HepG2 (cell line): ENCODE measurements at regions not wholly inside any gene's neighbourhood (a gene's known extent, or its start where the extent isn't known, plus 50 kb on each side); places are given as distances from the start of the nearest gene placed in this dataset.

Experiments used
- AKAP8 ChIP-seq: sonication (generic); formaldehyde crosslinking; IDR thresholded peaks from 2 replicates; pipeline ENCODE4 v1.5.1; 2020; ENCODE audit warnings: mild to moderate bottlenecking, missing genetic modification reagents
- BRF2 ChIP-seq: sonication (generic); formaldehyde crosslinking; IDR thresholded peaks from 2 replicates; pipeline ENCODE4 v1.8.1; 2022; ENCODE audit warnings: mild to moderate bottlenecking, missing genetic modification reagents
- CBX1 ChIP-seq: IDR thresholded peaks from one replicate; pipeline ENCODE4 v1.6.1; 2016; ENCODE audit warnings: antibody characterized with exemption, low read depth
- FOXJ3 ChIP-seq: sonication (generic); formaldehyde crosslinking; IDR thresholded peaks from 2 replicates; pipeline ENCODE4 v1.4.0; 2020; ENCODE audit warnings: missing genetic modification reagents, mild to moderate bottlenecking, borderline replicate concordance
- FOXK2 ChIP-seq: fragments of 450-650 bp; IDR thresholded peaks from 2 replicates; pipeline ENCODE4 v1.6.1; 2016
- GPN1 ChIP-seq: sonication (generic); formaldehyde crosslinking; IDR thresholded peaks from 2 replicates; pipeline ENCODE4 v1.5.1; 2020; ENCODE audit warnings: missing genetic modification reagents, borderline replicate concordance
- GTF2F1 ChIP-seq: fragments of 150-350 bp; IDR thresholded peaks from 2 replicates; pipeline ENCODE4 v1.6.1; 2014; ENCODE audit warnings: low read length
- HDAC1 ChIP-seq: sonication (generic); formaldehyde crosslinking; IDR thresholded peaks from 2 replicates; pipeline ENCODE4 v1.5.1; 2020; ENCODE audit warnings: mild to moderate bottlenecking, missing genetic modification reagents
- NR2C2 ChIP-seq: sonication (generic); formaldehyde crosslinking; IDR thresholded peaks from 2 replicates; pipeline ENCODE4 v1.4.0; 2020; ENCODE audit warnings: missing genetic modification reagents, mild to moderate bottlenecking, moderate library complexity, borderline replicate concordance
- PHF20 ChIP-seq: sonication (generic); formaldehyde crosslinking; IDR thresholded peaks from 2 replicates; pipeline ENCODE4 v1.5.0; 2020; ENCODE audit warnings: mild to moderate bottlenecking, missing genetic modification reagents
- PLSCR1 ChIP-seq: sonication (generic); formaldehyde crosslinking; IDR thresholded peaks from 2 replicates; pipeline ENCODE4 v1.5.0; 2020; ENCODE audit warnings: missing genetic modification reagents, mild to moderate bottlenecking, borderline replicate concordance
- THYN1 ChIP-seq: sonication (generic); formaldehyde crosslinking; IDR thresholded peaks from 2 replicates; pipeline ENCODE4 v1.8.1; 2023; ENCODE audit warnings: low read depth, mild to moderate bottlenecking, moderate library complexity, missing genetic modification reagents, borderline replicate concordance
- WIZ ChIP-seq: sonication (generic); formaldehyde crosslinking; IDR thresholded peaks from 2 replicates; pipeline ENCODE4 v1.5.1; 2020; ENCODE audit warnings: mild to moderate bottlenecking, missing genetic modification reagents
- ZBTB21 ChIP-seq: sonication (generic); formaldehyde crosslinking; IDR thresholded peaks from 2 replicates; pipeline ENCODE4 v1.4.0; 2020; ENCODE audit warnings: missing genetic modification reagents
- ZFAT ChIP-seq: sonication (generic); formaldehyde crosslinking; conservative IDR thresholded peaks from 2 replicates; pipeline ENCODE4 v1.8.1; 2023; ENCODE audit warnings: missing genetic modification reagents, inconsistent platforms
- ZNF160 ChIP-seq: sonication (generic); formaldehyde crosslinking; IDR thresholded peaks from 2 replicates; pipeline ENCODE4 v1.8.0; 2022; ENCODE audit warnings: mild to moderate bottlenecking, inconsistent platforms, missing genetic modification reagents
- ZNF460 ChIP-seq: sonication (generic); formaldehyde crosslinking; IDR thresholded peaks from 2 replicates; pipeline ENCODE4 v1.5.1; 2020; ENCODE audit warnings: missing genetic modification reagents, mild to moderate bottlenecking, borderline replicate concordance
- ZNF550 ChIP-seq: sonication (generic); formaldehyde crosslinking; IDR thresholded peaks from 2 replicates; pipeline ENCODE4 v1.4.0; 2020; ENCODE audit warnings: mild to moderate bottlenecking, missing genetic modification reagents, borderline replicate concordance
- ZNF672 ChIP-seq: sonication (generic); formaldehyde crosslinking; IDR thresholded peaks from 2 replicates; pipeline ENCODE4 v1.8.1; 2022; ENCODE audit warnings: missing genetic modification reagents
- ZNF746 ChIP-seq: sonication (generic); formaldehyde crosslinking; IDR thresholded peaks from 2 replicates; pipeline ENCODE4 v1.8.0; 2022; ENCODE audit warnings: mild to moderate bottlenecking, missing genetic modification reagents
- ZNF790 ChIP-seq: sonication (generic); formaldehyde crosslinking; IDR thresholded peaks from 2 replicates; pipeline ENCODE4 v1.8.0; 2022; ENCODE audit warnings: missing genetic modification reagents, mild to moderate bottlenecking, borderline replicate concordance
- TF ChIP-seq, protein P1 (sequence below): sonication (generic); formaldehyde crosslinking; IDR thresholded peaks from 2 replicates; pipeline ENCODE4 v1.5.0; 2020; ENCODE audit warnings: missing genetic modification reagents
- TF ChIP-seq, protein P2 (sequence below): sonication (generic); formaldehyde crosslinking; IDR thresholded peaks from 2 replicates; pipeline ENCODE4 v1.8.1; 2023; ENCODE audit warnings: missing genetic modification reagents, mild to moderate bottlenecking, borderline replicate concordance
- TF ChIP-seq, protein P3 (sequence below): sonication (generic); formaldehyde crosslinking; IDR thresholded peaks from 2 replicates; pipeline ENCODE4 v1.4.0; 2020; ENCODE audit warnings: mild to moderate bottlenecking, low read depth, missing genetic modification reagents
- TF ChIP-seq, protein P4 (sequence below): IDR thresholded peaks from 2 replicates; pipeline ENCODE4 v1.6.1; 2016

GRCh38 chr2:62569907-62570841 lies 64.2 kb upstream of the TMEM17 start (continued):
- no peak for TF ChIP-seq ZNF460 (CRISPR knock-in tag)
- no peak for TF ChIP-seq CBX1
- no peak for TF ChIP-seq ZNF672
- TF ChIP-seq NR2C2 (CRISPR knock-in tag): peak; percentile 79
- TF ChIP-seq GTF2F1: 0 out of 2 replicates have a peak, but pooled peaks have one; percentile 14
- TF ChIP-seq, protein P1, sequence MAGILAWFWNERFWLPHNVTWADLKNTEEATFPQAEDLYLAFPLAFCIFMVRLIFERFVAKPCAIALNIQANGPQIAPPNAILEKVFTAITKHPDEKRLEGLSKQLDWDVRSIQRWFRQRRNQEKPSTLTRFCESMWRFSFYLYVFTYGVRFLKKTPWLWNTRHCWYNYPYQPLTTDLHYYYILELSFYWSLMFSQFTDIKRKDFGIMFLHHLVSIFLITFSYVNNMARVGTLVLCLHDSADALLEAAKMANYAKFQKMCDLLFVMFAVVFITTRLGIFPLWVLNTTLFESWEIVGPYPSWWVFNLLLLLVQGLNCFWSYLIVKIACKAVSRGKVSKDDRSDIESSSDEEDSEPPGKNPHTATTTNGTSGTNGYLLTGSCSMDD (CRISPR knock-in tag): no peak
- peak; percentile 94 for TF ChIP-seq FOXJ3 (CRISPR knock-in tag)
- TF ChIP-seq ZNF550 (CRISPR knock-in tag): no peak
- TF ChIP-seq BRF2 (CRISPR knock-in tag): no peak; the same call in 1 of the 2 replicates
- TF ChIP-seq ZNF790 (CRISPR knock-in tag): no peak
- TF ChIP-seq, protein P2, sequence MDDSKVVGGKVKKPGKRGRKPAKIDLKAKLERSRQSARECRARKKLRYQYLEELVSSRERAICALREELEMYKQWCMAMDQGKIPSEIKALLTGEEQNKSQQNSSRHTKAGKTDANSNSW (CRISPR knock-in tag): no peak
- peak; percentile 36 for TF ChIP-seq ZNF160 (CRISPR knock-in tag)
- no peak for TF ChIP-seq ZFAT (CRISPR knock-in tag)
- TF ChIP-seq THYN1 (CRISPR knock-in tag): 0 out of 2 replicates have a peak, but pooled peaks have one; percentile 28
- TF ChIP-seq ZNF746 (CRISPR knock-in tag): peak; percentile 92
- TF ChIP-seq PHF20: peak; percentile 20; the same call in 1 of the 2 replicates
- TF ChIP-seq, protein P3, sequence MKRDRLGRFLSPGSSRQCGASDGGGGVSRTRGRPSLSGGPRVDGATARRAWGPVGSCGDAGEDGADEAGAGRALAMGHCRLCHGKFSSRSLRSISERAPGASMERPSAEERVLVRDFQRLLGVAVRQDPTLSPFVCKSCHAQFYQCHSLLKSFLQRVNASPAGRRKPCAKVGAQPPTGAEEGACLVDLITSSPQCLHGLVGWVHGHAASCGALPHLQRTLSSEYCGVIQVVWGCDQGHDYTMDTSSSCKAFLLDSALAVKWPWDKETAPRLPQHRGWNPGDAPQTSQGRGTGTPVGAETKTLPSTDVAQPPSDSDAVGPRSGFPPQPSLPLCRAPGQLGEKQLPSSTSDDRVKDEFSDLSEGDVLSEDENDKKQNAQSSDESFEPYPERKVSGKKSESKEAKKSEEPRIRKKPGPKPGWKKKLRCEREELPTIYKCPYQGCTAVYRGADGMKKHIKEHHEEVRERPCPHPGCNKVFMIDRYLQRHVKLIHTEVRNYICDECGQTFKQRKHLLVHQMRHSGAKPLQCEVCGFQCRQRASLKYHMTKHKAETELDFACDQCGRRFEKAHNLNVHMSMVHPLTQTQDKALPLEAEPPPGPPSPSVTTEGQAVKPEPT: 0 out of 2 replicates have a peak, but pooled peaks have one; percentile 60
- no peak for TF ChIP-seq GPN1 (CRISPR knock-in tag)
- TF ChIP-seq ZBTB21 (CRISPR knock-in tag): peak; percentile 55
- peak; percentile 54 for TF ChIP-seq HDAC1
- no peak; the same call in 1 of the 2 replicates for TF ChIP-seq WIZ
- TF ChIP-seq FOXK2: no peak
- peak; percentile 73; the same call in 1 of the 2 replicates for TF ChIP-seq AKAP8 (CRISPR knock-in tag)
- TF ChIP-seq, protein P4, sequence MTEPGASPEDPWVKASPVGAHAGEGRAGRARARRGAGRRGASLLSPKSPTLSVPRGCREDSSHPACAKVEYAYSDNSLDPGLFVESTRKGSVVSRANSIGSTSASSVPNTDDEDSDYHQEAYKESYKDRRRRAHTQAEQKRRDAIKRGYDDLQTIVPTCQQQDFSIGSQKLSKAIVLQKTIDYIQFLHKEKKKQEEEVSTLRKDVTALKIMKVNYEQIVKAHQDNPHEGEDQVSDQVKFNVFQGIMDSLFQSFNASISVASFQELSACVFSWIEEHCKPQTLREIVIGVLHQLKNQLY (CRISPR knock-in tag): peak; percentile 91
- no peak for TF ChIP-seq PLSCR1
